NCI-H2227 treated with DMSO at 0.1 percent for 48 hours (cell line): ENCODE measurements at regions not wholly inside any gene's neighbourhood (a gene's known extent, or its start where the extent isn't known, plus 50 kb on each side); places are given as distances from the start of the nearest gene placed in this dataset.

Source experiments
- DNase-seq: peaks from one replicate; lab custom pipeline; 2025; lab: John Stamatoyannopoulos, UW

DNA sequence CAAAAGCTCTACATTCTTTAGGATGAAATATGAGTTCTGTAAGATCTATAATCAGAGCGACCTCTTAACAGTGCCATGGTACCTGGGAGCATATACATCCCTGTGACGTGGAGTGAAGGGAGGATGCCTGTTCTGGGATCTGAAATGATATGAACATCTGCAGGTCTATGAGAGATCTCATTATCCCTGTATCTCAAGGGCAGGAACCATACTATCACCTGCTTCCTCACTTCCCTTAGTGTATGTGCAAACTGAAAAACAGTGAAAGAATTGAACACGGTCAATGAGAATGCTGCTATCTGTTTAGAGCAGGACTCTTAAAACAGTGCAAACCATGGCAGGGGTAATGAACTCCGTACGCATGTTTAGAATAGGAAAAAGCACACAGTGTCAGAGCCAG is 364.0 kb downstream of the LPIN1 start:
- no peak for DNase-seq

DNA sequence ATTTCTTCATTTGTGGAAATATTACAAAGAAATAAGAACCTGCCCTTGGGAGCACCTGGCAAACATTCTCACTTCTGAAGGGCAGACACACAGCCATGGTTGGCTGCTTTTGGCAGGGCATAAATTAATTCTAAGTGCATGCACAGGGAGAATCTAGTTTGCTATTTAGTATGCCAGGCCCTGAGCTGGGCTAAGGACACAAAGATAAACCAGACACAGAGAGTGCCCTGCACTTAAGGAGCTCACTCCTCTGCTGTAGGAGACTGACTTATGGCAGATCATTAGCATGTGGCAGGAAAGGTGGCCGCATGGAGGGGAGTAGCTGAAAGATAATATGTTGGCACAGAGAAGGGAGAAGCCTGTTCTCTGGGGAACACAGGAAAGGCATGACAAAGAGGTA is 367.0 kb downstream of the LPIN1 start:
- DNase-seq, result no peak

DNA sequence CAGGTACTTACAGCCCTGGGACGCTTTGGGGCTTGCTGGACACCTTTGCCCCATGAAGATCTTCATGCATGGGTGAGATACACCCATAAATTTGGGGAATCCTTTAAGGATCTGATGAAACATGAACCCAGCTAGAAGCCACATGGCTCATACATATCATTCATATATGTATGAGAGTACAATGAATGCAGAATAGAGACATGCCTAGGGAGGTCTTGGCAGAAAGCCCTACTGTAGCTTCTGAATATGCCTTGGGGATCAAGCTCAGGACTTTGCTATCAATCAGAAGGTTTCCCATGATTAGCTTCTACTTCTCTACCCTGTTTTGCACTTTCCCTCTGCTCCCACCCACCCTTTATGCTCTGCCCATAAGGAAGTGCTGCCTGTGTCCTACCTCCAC is 368.4 kb downstream of the LPIN1 start:
- DNase-seq, result no peak

DNA sequence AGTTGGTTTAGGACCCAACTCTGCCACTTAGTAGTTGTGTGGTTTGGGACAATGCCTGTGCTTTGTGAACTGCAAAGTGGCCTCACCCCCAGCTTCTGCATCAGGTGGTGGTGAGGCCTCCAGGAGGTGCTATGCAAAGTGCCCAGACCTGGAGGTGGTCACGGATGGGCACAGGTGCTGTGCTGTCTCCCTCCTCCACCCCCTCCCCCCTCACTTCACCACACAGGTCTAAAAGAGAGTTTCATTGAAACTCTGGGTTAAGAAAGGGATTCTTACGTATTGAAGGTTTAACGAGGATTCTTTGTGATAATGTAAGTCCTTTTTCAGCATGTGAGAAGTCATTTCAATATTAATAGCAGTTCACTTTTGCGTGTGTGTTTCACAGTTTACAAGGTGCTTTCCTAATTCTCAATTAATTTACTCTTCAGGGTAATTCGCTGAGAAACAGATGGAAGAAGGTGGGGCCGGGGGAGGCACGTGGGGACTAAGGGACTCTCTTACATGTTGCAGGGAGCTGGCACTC is 369.9 kb downstream of the LPIN1 start:
- no peak for DNase-seq

GRCh38 chr2:12119841-12120240 is 373.4 kb downstream of the LPIN1 start:
- no peak for DNase-seq

- no peak for DNase-seq
Observed at GRCh38 chr2:12120281-12121150, 374.1 kb downstream of the LPIN1 start.

DNA sequence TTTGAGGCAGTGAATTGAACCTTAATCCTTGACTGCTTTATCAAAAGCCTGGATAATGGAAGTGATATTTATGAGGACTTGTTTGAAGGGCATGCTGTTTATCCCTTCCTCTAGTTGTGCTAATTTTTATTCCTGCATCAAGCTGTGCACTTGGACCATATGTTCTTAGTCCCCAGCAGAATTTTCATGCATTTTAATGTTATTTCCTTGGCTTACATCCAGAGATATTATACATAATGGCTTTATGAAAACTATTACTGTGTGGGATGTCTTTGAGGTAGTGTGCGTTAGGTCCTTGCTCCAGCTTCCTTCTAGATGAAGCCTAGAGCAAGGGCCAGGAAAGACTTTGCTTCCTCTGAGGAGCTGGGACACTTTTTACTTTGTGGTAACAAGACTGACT is 378.4 kb downstream of the LPIN1 start:
- no peak for DNase-seq

GRCh38 chr2:12126318-12126717 is 379.9 kb downstream of the LPIN1 start:
- DNase-seq, result no peak

DNA sequence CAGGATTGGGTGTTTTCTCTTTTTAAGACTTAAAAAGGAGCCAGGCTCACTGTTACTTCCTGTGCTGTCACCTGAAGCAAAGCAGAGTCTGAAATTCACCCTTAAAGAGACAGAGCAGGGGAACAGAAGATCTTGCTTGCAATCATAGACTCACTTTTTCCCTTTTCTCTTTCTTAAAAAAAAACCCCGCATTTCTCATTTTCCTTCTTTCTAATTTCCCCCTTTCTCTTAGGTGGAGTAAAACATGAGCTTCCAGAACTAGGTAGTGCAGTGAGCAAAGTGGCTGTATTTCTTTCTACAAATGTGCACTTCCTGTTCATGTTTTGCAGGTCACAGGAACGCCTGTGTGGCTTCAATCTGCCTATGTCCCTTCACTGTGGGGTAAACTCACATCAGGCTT is 381.2 kb downstream of the LPIN1 start:
- DNase-seq, result no peak

DNA sequence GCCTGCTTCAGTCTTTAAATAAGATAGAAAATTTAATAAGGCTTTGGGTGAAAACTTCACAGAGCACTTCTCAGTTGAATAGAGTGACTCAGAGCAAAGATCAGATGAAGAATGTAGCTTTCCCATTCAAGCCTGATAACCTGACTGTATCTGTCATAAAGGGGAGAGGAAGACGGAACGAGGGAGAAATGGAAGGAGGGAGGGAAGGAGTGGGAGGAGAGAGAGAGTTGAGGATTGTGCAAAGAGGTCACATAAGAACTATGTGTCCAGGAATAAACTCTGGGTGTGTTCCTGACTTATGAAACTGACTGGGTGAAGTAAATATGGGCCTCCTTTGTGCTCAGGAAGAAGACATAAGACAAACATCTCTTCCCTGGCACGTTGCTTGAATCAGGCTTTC is 385.5 kb downstream of the LPIN1 start:
- DNase-seq, result no peak

- peak; percentile 15 for DNase-seq
Observed at GRCh38 chr2:12141618-12142258, 395.3 kb downstream of the LPIN1 start.

GRCh38 chr2:12151716-12152115 is 405.3 kb downstream of the LPIN1 start:
- no peak for DNase-seq

DNA sequence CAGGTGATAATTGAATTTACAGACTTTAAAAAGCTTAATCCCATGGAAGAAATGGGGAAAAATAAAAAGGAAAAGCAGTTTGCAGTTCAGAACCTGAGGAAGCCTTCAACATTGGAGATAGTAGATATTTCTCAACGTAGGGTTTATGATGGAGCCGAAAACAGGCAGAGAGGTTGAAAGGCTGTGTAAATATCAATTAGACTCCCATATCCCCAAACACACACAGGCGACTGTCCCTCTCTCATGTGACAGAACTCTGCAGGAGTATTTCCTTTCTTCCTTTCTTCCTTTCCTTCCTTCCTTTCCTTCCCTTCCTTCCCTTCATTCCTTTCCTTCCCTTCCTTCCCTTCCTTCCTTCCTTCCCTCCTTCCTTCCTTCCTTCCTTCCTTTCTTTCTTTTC is 406.5 kb downstream of the LPIN1 start:
- no peak for DNase-seq

GRCh38 chr2:12155303-12156051 is 409.0 kb downstream of the LPIN1 start:
- DNase-seq, result no peak

DNA sequence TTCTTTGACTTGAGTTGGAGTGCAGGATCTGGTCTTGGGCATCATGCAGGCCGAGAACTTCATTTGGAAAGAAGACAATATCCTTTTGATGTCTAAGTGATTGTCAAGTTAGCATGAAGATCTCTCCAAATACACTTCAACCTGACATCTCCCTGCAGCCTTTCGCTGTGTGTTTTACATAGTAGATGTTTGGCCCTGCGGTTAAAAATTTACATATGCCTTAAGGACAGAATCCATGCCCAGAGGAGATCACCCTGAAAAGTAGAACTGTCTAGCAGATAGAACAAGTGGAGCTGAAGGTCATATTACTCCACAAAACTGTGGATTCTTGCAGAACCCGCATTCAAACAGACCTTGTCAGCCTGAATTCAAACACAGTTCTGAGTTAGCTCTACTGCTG is 409.9 kb downstream of the LPIN1 start:
- DNase-seq, result no peak

DNA sequence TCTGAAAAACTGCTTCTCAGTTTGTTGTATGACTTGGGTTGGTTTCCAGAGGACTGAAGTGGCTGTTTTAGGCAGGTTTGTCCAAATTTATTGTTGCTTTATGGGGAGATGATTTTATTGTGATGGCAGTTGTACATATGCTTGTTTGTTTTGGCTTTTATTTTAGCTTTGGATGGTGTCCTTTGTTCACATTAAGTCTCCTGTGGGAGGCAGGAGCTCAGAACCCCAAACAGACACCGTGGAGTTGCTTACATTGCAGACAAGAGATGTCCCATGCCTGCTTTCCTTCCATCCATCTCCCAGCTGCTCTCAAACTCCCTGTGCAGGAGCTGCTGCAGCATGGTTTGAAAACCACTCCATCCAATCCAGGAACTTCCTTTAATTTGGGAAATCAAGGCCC is 414.7 kb downstream of the LPIN1 start:
- no peak for DNase-seq

DNA sequence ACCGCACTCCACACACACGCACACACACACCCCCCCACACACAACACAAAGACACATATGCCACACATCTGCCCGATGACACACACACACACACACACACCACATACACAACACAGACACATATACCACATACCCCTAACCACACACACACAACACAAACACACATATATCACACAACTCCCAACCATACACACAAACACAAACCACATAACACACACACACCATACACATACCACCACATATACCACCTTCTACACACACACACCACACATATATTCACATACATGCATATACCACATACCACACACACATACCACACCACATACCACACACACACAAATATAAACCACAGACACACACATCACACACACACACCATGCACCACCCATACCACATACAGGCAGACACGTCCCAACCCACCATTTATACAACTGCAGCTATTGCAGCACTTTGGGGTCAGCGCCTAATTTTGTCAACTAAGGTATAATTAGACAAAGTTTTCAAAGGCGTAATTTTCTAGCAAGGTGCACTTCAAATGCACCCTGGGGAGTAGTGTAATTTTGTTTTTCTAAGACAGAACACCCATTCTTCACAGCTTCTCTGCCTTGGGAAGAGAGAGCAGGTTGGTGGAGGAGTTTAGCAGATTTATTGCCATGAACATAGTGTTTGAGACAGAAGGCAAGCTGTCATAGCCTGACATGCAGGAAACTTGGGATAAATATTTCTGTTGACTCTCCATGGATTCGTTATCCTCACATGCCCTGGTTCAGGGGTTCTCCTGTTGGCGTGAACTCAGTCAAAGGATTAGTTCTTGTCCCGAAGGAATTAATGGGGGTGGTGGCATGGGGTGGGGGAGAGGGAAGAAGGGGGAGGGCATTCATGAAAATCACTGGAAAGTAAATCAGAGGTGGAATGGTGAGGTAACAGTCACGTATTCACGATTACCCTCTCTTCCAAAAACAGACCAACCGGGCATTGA is 416.1 kb downstream of the LPIN1 start:
- peak; percentile 79 for DNase-seq

DNA sequence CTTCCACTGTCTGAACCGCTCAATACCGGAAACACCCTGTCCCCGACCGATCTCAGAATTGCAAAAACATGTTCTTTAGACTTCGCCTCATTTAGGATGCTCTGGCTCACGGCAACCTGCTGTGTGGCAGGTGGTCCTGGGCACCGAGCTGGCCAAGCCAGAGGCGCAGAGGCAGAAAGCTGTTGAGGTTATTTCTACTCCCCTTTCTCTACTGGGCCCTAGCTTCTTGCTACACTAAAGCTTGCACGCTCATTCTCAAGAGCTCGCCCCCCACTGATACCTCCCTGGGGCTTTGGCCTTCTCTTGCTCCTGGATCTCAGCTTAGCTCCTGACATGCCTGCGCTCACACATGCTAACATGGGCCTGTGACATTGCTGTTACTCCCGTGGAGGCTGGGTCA is 417.4 kb downstream of the LPIN1 start:
- DNase-seq, result peak; percentile 41

GRCh38 chr2:12164689-12165088 is 418.3 kb downstream of the LPIN1 start:
- no peak for DNase-seq

- no peak for DNase-seq
Observed at GRCh38 chr2:12167525-12168317, 421.3 kb downstream of the LPIN1 start.

DNA sequence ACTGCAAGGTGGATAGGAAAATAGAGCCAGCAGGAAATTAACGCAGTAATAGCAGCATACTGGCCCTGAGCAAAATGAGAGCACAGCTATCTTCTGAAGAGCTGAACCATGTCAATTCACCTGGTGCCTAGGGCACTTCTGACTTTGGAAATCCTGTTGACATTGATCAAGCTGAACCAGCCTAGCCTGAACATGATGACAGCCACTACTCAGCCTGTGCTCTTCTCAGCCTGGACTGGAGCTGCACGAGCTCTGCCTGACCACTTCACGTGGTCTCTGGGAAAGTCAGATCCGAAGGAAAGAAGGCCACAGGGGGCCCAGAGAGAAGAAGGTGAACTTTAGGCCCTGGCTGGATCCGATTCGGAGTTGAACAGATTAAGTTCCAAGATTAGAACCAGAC is 421.9 kb downstream of the LPIN1 start:
- no peak for DNase-seq
